ENCODE measurements at regions not wholly inside any gene's neighbourhood (a gene's known extent, or its start where the extent isn't known, plus 50 kb on each side); places are given as distances from the start of the nearest gene placed in this dataset.

DNA sequence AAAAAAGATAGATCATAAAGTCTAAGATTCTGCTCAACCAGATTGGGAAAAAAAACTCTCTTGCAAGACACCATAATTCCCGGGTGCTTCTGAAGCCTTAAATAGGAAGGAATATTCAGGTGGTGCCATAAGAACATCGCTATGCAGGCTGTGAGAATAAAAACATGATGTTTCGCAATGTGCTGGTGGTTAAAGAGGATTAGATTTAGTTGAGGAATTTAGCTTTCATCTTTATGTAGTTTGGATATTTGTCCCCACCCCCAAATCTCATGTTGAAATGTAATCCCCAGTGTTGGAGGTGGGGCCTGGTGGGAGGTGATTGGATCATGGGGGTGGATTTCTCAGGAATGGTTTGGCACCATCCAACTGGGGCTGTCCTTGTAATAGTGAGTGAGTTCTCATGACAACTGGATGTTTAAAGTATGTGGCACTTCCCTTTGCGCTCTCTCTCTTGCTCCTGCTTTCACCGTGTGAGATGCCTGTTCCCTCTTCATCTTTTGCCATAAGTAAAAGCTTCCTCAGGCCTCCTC lies 132.2 kb downstream of the AKAIN1 start:
- Histone ChIP-seq H3K27ac (ENCODE audit: low read depth, low read length) (no peak overlapping the region), H3K4me1 (ENCODE audit: control insufficient read depth in 2 of 2, insufficient read depth in 2 of 2, low read length in 2 of 2) (no peaks in the 10 kb centered on the region), H3K36me3 (ENCODE audit: control insufficient read depth in 2 of 3, insufficient read depth in 3 of 3, low read length in 3 of 3) (no peaks in the 10 kb centered on the region), H3K4me3 (ENCODE audit: low read length) (no peak overlapping the region), H3K9me3 (ENCODE audit: control insufficient read depth in 2 of 3, low read length in 3 of 3) (no peaks in the 10 kb centered on the region), H3K27me3 (ENCODE audit: control insufficient read depth in 2 of 2, insufficient read depth in 2 of 2, low read length in 2 of 2) (no peaks in the 10 kb centered on the region)
- no peak overlapping the region for H3K27ac Mint-ChIP-seq
- CTCF ChIA-PET = no interaction called here
- peaks cover 0 to 1% (median 0%) of the 10 kb centered on the region in 7 donors for H3K4me1 Mint-ChIP-seq
- DNase-seq (no peak), ATAC-seq (no peak)
- no peaks in the 10 kb centered on the region for H3K27me3 Mint-ChIP-seq
- peaks cover 0 to 1% (median 0%) of the 10 kb centered on the region in 11 donors for H3K9me3 Mint-ChIP-seq
- intact Hi-C loops (cut with micrococcal nuclease) = no loop called here
- no peak overlapping the region for H3K4me3 Mint-ChIP-seq
- no peaks in the 10 kb centered on the region for H3K36me3 Mint-ChIP-seq
- POLR2A ChIA-PET = no interaction called here

GRCh38 chr18:5061785-5062184 lies 135.3 kb downstream of the AKAIN1 start:
- ATAC-seq (no peak), DNase-seq (no peak)
- ChIA-PET CTCF (no interaction called here), POLR2A (no interaction called here)
- H3K27ac Mint-ChIP-seq = peak overlapping the region in 1 of 9 donors; percentile 8
- H3K9me3 ChIP-seq (ENCODE audit: control insufficient read depth in 2 of 3, low read length in 3 of 3) = no peaks in the 10 kb centered on the region
- H3K9me3 Mint-ChIP-seq = peaks cover 0 to under 1% (median 0%) of the 10 kb centered on the region in 11 donors
- no peak overlapping the region for H3K4me3 Mint-ChIP-seq
- H3K36me3 ChIP-seq (ENCODE audit: control insufficient read depth in 2 of 3, insufficient read depth in 3 of 3, low read length in 3 of 3) = no peaks in the 10 kb centered on the region
- peaks cover 11 to 18% of the 10 kb centered on the region in 2 donors for H3K4me1 ChIP-seq (ENCODE audit: control insufficient read depth in 2 of 2, insufficient read depth in 2 of 2, low read length in 2 of 2)
- H3K27ac ChIP-seq (ENCODE audit: low read depth, low read length) = no peak overlapping the region
- peaks cover 0 to 4% (median 2%) of the 10 kb centered on the region in 5 donors for H3K27me3 Mint-ChIP-seq
- intact Hi-C loops (cut with micrococcal nuclease) = no loop called here
- H3K4me1 Mint-ChIP-seq = peaks cover 14 to 25% (median 21%) of the 10 kb centered on the region in 7 donors
- H3K36me3 Mint-ChIP-seq = no peaks in the 10 kb centered on the region
- H3K27me3 ChIP-seq (ENCODE audit: control insufficient read depth in 2 of 2, insufficient read depth in 2 of 2, low read length in 2 of 2) = no peaks in the 10 kb centered on the region
- no peak overlapping the region for H3K4me3 ChIP-seq (ENCODE audit: low read length)

DNA sequence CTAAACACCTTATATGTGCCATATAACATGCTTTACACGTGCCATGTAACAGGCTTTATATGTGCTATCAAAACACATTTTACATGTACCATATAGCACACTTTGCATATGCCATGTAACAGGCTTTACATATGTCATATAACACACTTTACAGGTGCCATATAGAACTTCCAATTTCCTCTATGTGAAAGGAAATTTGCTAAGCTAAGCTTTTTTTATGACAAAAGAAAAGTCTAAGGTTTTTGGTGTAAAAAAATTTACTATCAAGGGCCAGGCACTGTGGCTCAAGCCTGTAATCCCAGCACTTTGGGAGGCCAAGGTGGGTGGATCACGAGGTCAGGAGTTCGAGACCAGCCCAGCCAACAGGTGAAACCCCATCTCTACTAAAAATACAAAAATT lies 136.5 kb downstream of the AKAIN1 start:
- Histone ChIP-seq H3K4me1 (ENCODE audit: control insufficient read depth in 2 of 2, insufficient read depth in 2 of 2, low read length in 2 of 2) (peaks cover 11 to 18% of the 10 kb centered on the region in 2 donors), H3K4me3 (ENCODE audit: low read length) (no peak overlapping the region), H3K9me3 (ENCODE audit: control insufficient read depth in 2 of 3, low read length in 3 of 3) (no peaks in the 10 kb centered on the region), H3K36me3 (ENCODE audit: control insufficient read depth in 2 of 3, insufficient read depth in 3 of 3, low read length in 3 of 3) (no peaks in the 10 kb centered on the region), H3K27me3 (ENCODE audit: control insufficient read depth in 2 of 2, insufficient read depth in 2 of 2, low read length in 2 of 2) (no peaks in the 10 kb centered on the region), H3K27ac (ENCODE audit: low read depth, low read length) (no peak overlapping the region)
- CTCF ChIA-PET = interaction anchor here (0.9 kb wide), 1 partner anchor 19 kb away, joined by 3 read pairs; no protein-coding TSS in a partner anchor
- POLR2A ChIA-PET = no interaction called here
- no peak for ATAC-seq
- intact Hi-C loops (cut with micrococcal nuclease) = no loop called here
- peak overlapping the region in 1 of 9 donors; percentile 21 for H3K27ac Mint-ChIP-seq
- DNase-seq = no peak
- H3K27me3 Mint-ChIP-seq = peaks cover 0 to 4% (median 2%) of the 10 kb centered on the region in 5 donors
- no peak overlapping the region for H3K4me3 Mint-ChIP-seq
- H3K9me3 Mint-ChIP-seq = no peaks in the 10 kb centered on the region
- peaks cover 14 to 25% (median 21%) of the 10 kb centered on the region in 7 donors for H3K4me1 Mint-ChIP-seq
- no peaks in the 10 kb centered on the region for H3K36me3 Mint-ChIP-seq

- CTCF ChIA-PET = interaction anchor here (0.9 kb wide), 1 partner anchor 20 kb away, joined by 3 read pairs; no protein-coding TSS in a partner anchor
- ATAC-seq (no peak), DNase-seq (no peak)
- POLR2A ChIA-PET = interaction anchor here (1.7 kb wide), 1 partner anchor 236 kb away, joined by 11 read pairs; the partner anchor contains the start of gene ZBTB14
- intact Hi-C loops (cut with micrococcal nuclease) = loop anchor here in 1 of 2 donors (10.0 kb wide), 1 partner anchor 1285 kb away; no protein-coding TSS in a partner anchor
- peak overlapping the region in 3 of 9 donors; percentile 21 to 85 (median 78) for H3K27ac Mint-ChIP-seq
- H3K27me3 Mint-ChIP-seq = peaks cover 0 to 4% (median 2%) of the 10 kb centered on the region in 5 donors
- H3K4me1 Mint-ChIP-seq = peaks cover 14 to 25% (median 21%) of the 10 kb centered on the region in 7 donors
- no peaks in the 10 kb centered on the region for H3K9me3 ChIP-seq (ENCODE audit: control insufficient read depth in 2 of 3, low read length in 3 of 3)
- no peaks in the 10 kb centered on the region for H3K36me3 Mint-ChIP-seq
- no peak overlapping the region for H3K27ac ChIP-seq (ENCODE audit: low read depth, low read length)
- peaks cover 11 to 18% of the 10 kb centered on the region in 2 donors for H3K4me1 ChIP-seq (ENCODE audit: control insufficient read depth in 2 of 2, insufficient read depth in 2 of 2, low read length in 2 of 2)
- no peaks in the 10 kb centered on the region for H3K36me3 ChIP-seq (ENCODE audit: control insufficient read depth in 2 of 3, insufficient read depth in 3 of 3, low read length in 3 of 3)
- H3K4me3 Mint-ChIP-seq = peak overlapping the region in 3 of 10 donors; percentile 45 to 74 (median 68)
- no peaks in the 10 kb centered on the region for H3K27me3 ChIP-seq (ENCODE audit: control insufficient read depth in 2 of 2, insufficient read depth in 2 of 2, low read length in 2 of 2)
- H3K4me3 ChIP-seq (ENCODE audit: low read length) = no peak overlapping the region
- no peaks in the 10 kb centered on the region for H3K9me3 Mint-ChIP-seq
Observed at GRCh38 chr18:5059696-5060032, 137.4 kb downstream of the AKAIN1 start.

- POLR2A ChIA-PET = interaction anchor here (1.3 to 1.7 kb wide), 3 partner anchors 20 to 237 kb away, joined by 3 to 11 read pairs (median 8); partner anchors contain the start of gene ZBTB14
- H3K4me3 Mint-ChIP-seq = peak overlapping the region; percentile 41 to 77 (median 68)
- Histone ChIP-seq H3K36me3 (ENCODE audit: control insufficient read depth in 2 of 3, insufficient read depth in 3 of 3, low read length in 3 of 3) (no peaks in the 10 kb centered on the region), H3K4me3 (ENCODE audit: low read length) (no peak overlapping the region), H3K27ac (ENCODE audit: low read depth, low read length) (peak overlapping the region; percentile 19), H3K9me3 (ENCODE audit: control insufficient read depth in 2 of 3, low read length in 3 of 3) (no peaks in the 10 kb centered on the region), H3K4me1 (ENCODE audit: control insufficient read depth in 2 of 2, insufficient read depth in 2 of 2, low read length in 2 of 2) (peaks cover 11 to 18% of the 10 kb centered on the region in 2 donors), H3K27me3 (ENCODE audit: control insufficient read depth in 2 of 2, insufficient read depth in 2 of 2, low read length in 2 of 2) (no peaks in the 10 kb centered on the region)
- ATAC-seq = peak; percentile 92
- DNase-seq = peak in 7 of 9 donors; percentile 54 to 71 (median 68)
- peaks cover 0 to 4% (median 2%) of the 10 kb centered on the region in 5 donors for H3K27me3 Mint-ChIP-seq
- peak overlapping the region; percentile 48 to 97 (median 88) for H3K27ac Mint-ChIP-seq
- no peaks in the 10 kb centered on the region for H3K9me3 Mint-ChIP-seq
- intact Hi-C loops (cut with micrococcal nuclease) = loop anchor here in 1 of 2 donors (10.0 kb wide), 1 partner anchor 1284 kb away; no protein-coding TSS in a partner anchor
- no peaks in the 10 kb centered on the region for H3K36me3 Mint-ChIP-seq
- CTCF ChIA-PET = interaction anchor here (0.8 to 4.1 kb wide), 3 partner anchors 14 to 951 kb away, joined by 3 to 40 read pairs (median 13); no protein-coding TSS in a partner anchor
- peaks cover 14 to 25% (median 21%) of the 10 kb centered on the region in 7 donors for H3K4me1 Mint-ChIP-seq
Observed at GRCh38 chr18:5058768-5059695, 138.0 kb downstream of the AKAIN1 start.
